Activated naive CD8-positive, alpha-beta T cell (primary cell): ENCODE measurements at regions not wholly inside any gene's neighbourhood (a gene's known extent, or its start where the extent isn't known, plus 50 kb on each side); places are given as distances from the start of the nearest gene placed in this dataset.
"Not testable (repeated sequence)": the region's sequence is repeated elsewhere in the genome, so short reads cannot be mapped to it uniquely, and the experiment has no call there.

Experiments used
- H3K27ac Mint-ChIP-seq: one replicate; pipeline ENCODE4 v1.8.0; 2021; ENCODE audit warnings: mixed read lengths
- H3K27me3 Mint-ChIP-seq: one replicate; pipeline ENCODE4 v1.8.0; 2021; ENCODE audit warnings: mixed read lengths
- H3K36me3 Mint-ChIP-seq: one replicate; pipeline ENCODE4 v1.8.0; 2021; ENCODE audit warnings: mixed read lengths
- H3K4me1 Mint-ChIP-seq: one replicate; pipeline ENCODE4 v1.8.0; 2021; ENCODE audit warnings: low read depth, mixed read lengths
- H3K4me3 Mint-ChIP-seq: one replicate; pipeline ENCODE4 v1.8.0; 2021; ENCODE audit warnings: mild to moderate bottlenecking, mixed read lengths
- H3K9me3 Mint-ChIP-seq: one replicate; pipeline ENCODE4 v1.8.0; 2021; ENCODE audit warnings: low read depth, mixed read lengths

DNA sequence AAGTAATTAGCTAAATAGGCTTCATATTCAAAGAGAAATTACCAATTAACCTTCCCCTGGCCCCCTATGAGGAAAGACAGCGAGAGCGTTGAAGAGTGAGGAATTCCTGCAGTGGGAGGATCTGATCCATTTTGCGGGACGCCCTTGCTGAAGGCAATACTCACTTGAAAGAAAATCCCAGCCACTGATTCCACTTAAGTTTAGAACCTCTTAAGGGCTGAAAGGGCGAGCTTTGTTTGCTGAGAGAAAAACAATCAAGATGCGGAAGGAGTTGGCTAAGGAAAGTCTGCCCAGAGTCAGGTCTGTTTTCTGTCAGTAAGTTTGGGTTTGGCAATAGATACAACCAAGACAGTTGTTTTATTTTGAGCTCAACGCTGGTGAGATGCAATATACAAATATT is 102.8 kb upstream of the GBE1 start:
- no peaks in the 10 kb centered on the region for H3K36me3 Mint-ChIP-seq
- no peaks in the 10 kb centered on the region for H3K9me3 Mint-ChIP-seq
- peaks cover 4% of the 10 kb centered on the region for H3K27me3 Mint-ChIP-seq
- H3K4me1 Mint-ChIP-seq: peaks cover 2% of the 10 kb centered on the region
- no peak overlapping the region for H3K27ac Mint-ChIP-seq
- H3K4me3 Mint-ChIP-seq: no peak overlapping the region

GRCh38 chr3:81863756-81864155 is 102.3 kb upstream of the GBE1 start:
- Mint-ChIP-seq H3K27me3 (peaks cover 4% of the 10 kb centered on the region), H3K9me3 (no peaks in the 10 kb centered on the region), H3K36me3 (no peaks in the 10 kb centered on the region), H3K4me3 (no peak overlapping the region), H3K4me1 (peaks cover 2% of the 10 kb centered on the region), H3K27ac (no peak overlapping the region)

DNA sequence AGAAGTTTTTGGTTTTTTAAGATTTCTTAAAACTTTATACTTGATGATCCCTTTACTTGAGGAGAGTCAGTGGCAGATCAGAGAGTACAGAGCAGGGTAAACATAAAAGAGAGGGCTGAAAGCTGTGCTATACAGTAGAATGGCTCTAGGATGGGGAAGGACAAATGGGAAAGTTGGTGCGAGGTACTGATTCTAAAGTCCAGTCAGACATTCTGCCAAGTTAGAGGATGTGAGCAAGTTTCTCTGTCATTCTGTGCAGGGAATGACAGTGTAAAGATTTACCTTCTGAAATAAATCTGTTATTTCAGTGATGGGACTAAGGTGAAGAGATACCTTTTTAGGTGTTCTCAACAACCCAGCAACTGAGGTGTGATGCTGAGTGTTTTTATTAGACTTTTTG is 100.1 kb upstream of the GBE1 start:
- no peak overlapping the region for H3K4me3 Mint-ChIP-seq
- no peak overlapping the region for H3K27ac Mint-ChIP-seq
- peaks cover 4% of the 10 kb centered on the region for H3K27me3 Mint-ChIP-seq
- no peaks in the 10 kb centered on the region for H3K9me3 Mint-ChIP-seq
- H3K36me3 Mint-ChIP-seq: no peaks in the 10 kb centered on the region
- H3K4me1 Mint-ChIP-seq: peaks cover 2% of the 10 kb centered on the region

DNA sequence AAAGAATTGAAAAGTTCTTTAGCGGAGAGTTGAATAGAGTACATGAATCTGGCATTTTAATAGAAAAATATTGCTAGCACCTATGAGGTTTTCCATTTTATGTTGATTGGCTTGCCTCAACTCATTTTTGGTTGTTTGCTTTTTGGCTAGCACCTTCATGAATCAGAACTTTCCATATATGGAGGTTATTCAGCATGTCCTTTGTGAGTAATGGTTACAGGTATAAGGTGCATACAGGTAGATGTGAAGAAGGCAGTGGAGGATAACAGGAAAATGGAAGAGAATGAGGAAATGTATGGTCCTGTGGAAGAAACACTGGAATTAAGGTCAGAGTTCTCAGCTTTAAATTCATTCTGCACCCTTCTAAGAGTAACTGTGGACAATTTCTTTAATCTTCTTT is 98.1 kb upstream of the GBE1 start:
- H3K4me3 Mint-ChIP-seq: no peak overlapping the region
- no peak overlapping the region for H3K27ac Mint-ChIP-seq
- H3K27me3 Mint-ChIP-seq: peaks cover 3% of the 10 kb centered on the region
- peaks cover 2% of the 10 kb centered on the region for H3K4me1 Mint-ChIP-seq
- no peaks in the 10 kb centered on the region for H3K9me3 Mint-ChIP-seq
- H3K36me3 Mint-ChIP-seq: no peaks in the 10 kb centered on the region

- Mint-ChIP-seq H3K27me3 (peaks cover 2% of the 10 kb centered on the region), H3K4me3 (no peak overlapping the region), H3K36me3 (no peaks in the 10 kb centered on the region), H3K9me3 (no peaks in the 10 kb centered on the region), H3K4me1 (no peaks in the 10 kb centered on the region), H3K27ac (no peak overlapping the region)
Measured at GRCh38 chr3:81853431-81853830, 92.0 kb upstream of the GBE1 start.

DNA sequence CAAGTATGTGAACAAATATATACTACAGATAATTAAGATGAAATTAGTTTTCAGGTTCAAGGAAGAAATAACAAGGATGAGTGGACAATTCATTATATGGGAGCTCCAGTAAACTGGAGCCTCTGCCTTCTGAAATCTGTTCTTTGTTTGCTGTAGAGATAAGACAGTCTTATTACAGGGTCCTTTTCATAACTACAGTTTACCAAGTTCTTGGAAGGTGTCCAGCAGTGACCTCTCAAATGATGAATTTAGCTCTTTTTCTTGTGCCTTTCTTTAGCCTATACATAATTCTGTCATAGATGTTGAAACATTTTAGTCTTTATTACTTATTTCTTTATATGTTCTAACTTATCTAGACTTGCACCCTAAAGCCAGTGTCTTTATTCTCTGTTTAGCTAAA is 89.7 kb upstream of the GBE1 start:
- Mint-ChIP-seq H3K4me1 (no peaks in the 10 kb centered on the region), H3K36me3 (no peaks in the 10 kb centered on the region), H3K27ac (no peak overlapping the region), H3K4me3 (no peak overlapping the region), H3K27me3 (peaks cover 2% of the 10 kb centered on the region), H3K9me3 (no peaks in the 10 kb centered on the region)

DNA sequence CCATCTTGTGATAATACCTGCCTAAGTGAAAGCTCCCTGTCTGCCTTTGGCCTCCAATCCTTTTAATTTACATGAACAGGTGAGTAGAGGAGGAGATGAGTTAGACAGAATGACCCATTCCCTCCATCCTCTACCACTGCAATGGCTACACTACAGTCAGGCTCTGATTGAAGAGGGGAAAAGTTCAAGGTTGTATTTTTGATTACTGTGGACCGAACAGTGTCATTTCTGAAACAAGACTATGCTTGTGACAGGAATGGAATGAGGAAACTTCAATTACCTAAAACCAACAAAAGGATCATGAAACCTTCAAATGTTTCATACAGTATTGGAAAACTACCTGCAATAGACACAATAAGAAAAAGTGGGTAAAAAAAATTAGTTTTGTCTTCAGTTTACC is 85.5 kb upstream of the GBE1 start:
- no peak overlapping the region for H3K27ac Mint-ChIP-seq
- H3K27me3 Mint-ChIP-seq: peaks cover 2% of the 10 kb centered on the region
- H3K36me3 Mint-ChIP-seq: no peaks in the 10 kb centered on the region
- H3K4me1 Mint-ChIP-seq: no peaks in the 10 kb centered on the region
- no peak overlapping the region for H3K4me3 Mint-ChIP-seq
- no peaks in the 10 kb centered on the region for H3K9me3 Mint-ChIP-seq

DNA sequence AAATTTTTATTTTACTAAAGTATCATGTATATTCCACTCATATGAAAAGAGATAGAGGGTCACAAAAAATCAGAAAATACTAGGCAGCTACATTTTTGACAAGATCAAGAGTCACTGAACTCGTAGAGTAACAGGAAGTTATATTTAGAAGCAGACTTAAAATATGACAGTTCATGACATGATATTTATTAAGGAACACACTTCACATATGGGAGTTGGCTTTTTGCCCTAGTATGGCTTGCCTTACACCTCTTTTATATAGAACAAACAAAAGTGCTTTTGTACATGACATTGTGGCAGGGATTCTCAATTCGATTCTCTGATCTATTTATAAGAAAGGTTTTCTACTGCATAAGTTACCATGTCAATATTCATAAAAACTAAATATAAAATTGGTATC is 80.1 kb upstream of the GBE1 start:
- no peaks in the 10 kb centered on the region for H3K36me3 Mint-ChIP-seq
- no peaks in the 10 kb centered on the region for H3K27me3 Mint-ChIP-seq
- H3K9me3 Mint-ChIP-seq: no peaks in the 10 kb centered on the region
- H3K27ac Mint-ChIP-seq: no peak overlapping the region
- no peaks in the 10 kb centered on the region for H3K4me1 Mint-ChIP-seq
- H3K4me3 Mint-ChIP-seq: no peak overlapping the region

- H3K4me1 Mint-ChIP-seq: no peaks in the 10 kb centered on the region
- H3K27ac Mint-ChIP-seq: no peak overlapping the region
- no peaks in the 10 kb centered on the region for H3K9me3 Mint-ChIP-seq
- H3K4me3 Mint-ChIP-seq: no peak overlapping the region
- H3K27me3 Mint-ChIP-seq: peaks cover 2% of the 10 kb centered on the region
- no peaks in the 10 kb centered on the region for H3K36me3 Mint-ChIP-seq
Measured at GRCh38 chr3:81839504-81840094, 78.2 kb upstream of the GBE1 start.

DNA sequence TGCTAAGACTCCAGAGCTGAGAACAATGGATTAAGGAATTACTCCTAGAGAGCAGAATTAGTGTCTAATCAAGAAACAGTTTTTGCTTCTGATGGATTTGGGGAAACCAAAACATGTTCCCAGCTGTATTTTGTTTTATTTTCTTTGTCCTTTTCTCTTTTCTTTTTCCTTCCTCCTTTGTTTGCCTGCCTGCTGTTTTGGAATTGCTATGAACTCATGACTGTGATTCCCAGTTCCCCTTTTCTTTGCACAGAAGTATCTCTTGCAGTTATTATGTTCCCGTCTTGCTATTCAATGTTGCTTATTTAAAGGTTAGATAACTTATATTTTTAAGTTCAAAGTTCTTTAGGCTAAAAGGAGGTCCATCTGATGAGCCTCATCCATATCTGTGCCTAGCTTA is 77.0 kb upstream of the GBE1 start:
- Mint-ChIP-seq H3K4me3 (no peak overlapping the region), H3K36me3 (no peaks in the 10 kb centered on the region), H3K9me3 (no peaks in the 10 kb centered on the region), H3K27me3 (peaks cover 2% of the 10 kb centered on the region), H3K27ac (no peak overlapping the region), H3K4me1 (no peaks in the 10 kb centered on the region)

DNA sequence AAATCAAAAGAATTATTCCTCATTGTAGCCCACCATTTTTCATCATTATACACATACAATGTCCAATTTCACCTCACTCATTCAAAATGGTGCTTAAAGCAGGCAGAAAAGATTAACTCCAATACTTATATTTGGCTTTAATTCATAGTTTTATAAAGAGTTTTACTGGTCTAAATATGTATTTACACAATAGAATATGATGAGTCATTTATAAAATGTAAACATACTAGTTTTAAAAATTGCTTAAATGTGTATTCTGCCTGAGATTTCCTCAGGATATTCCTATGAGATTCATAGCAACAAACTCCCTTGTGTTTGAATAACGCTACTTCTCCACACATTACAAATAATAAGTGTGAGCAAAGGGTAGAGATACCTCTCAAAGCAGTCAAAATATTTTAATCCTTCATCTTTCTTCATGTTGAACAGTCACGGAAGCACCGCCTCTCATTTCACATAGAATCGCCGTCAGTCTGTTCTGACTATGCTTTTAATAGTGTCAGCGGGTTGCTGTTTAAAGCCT is 75.7 kb upstream of the GBE1 start:
- Mint-ChIP-seq H3K27me3 (peaks cover 2% of the 10 kb centered on the region), H3K4me3 (no peak overlapping the region), H3K27ac (no peak overlapping the region), H3K9me3 (no peaks in the 10 kb centered on the region), H3K36me3 (no peaks in the 10 kb centered on the region), H3K4me1 (no peaks in the 10 kb centered on the region)

DNA sequence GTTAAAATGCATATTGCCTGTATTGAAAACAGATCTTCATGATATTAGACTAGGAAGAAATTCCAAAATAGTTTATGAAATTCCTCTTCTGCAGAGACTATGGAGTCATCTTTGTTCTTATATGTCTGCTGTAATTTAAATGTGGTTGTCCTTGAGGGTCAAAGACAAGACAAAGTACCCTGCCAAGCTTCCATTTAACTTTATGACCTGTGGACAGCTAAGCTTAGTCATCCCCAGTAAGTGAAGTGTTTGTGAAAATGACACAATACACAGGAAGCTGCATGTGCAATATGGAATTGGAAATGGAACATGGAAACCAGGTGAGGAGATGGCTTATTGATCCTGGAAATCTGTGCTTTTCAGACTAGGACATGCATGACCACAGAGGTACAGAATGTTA is 68.5 kb upstream of the GBE1 start:
- H3K4me3 Mint-ChIP-seq: no peak overlapping the region
- H3K27ac Mint-ChIP-seq: no peak overlapping the region
- H3K27me3 Mint-ChIP-seq: no peaks in the 10 kb centered on the region
- H3K9me3 Mint-ChIP-seq: no peaks in the 10 kb centered on the region
- no peaks in the 10 kb centered on the region for H3K4me1 Mint-ChIP-seq
- no peaks in the 10 kb centered on the region for H3K36me3 Mint-ChIP-seq

GRCh38 chr3:81829272-81829671 is 67.8 kb upstream of the GBE1 start:
- H3K27ac Mint-ChIP-seq, H3K36me3 Mint-ChIP-seq, H3K9me3 Mint-ChIP-seq, H3K4me1 Mint-ChIP-seq, H3K27me3 Mint-ChIP-seq, H3K4me3 Mint-ChIP-seq: not testable (repeated sequence)

- no peaks in the 10 kb centered on the region for H3K4me1 Mint-ChIP-seq
- no peak overlapping the region for H3K27ac Mint-ChIP-seq
- H3K9me3 Mint-ChIP-seq: peaks cover 3% of the 10 kb centered on the region
- H3K4me3 Mint-ChIP-seq: no peak overlapping the region
- H3K27me3 Mint-ChIP-seq: peaks cover 3% of the 10 kb centered on the region
- peaks cover 3% of the 10 kb centered on the region for H3K36me3 Mint-ChIP-seq
Measured at GRCh38 chr3:81823882-81824395, 62.5 kb upstream of the GBE1 start.

DNA sequence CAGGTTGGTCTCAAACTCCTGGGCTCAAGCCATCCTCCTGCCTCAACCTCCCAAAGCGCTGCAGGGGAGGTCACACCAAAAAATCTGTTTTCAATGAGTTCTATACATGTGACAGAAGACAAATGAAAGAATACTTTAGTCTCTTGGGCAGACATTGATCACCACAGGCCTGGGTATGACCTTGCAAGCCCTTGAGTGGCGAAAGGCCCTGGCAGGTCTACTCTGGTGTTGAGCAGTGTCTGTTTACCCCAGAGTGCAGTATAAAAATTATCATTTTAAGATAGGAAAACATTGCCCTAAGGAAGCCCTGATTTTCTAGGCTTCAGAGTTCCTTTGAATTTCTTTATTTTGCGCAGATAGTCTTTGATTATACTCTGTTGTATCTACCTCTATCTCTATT is 61.6 kb upstream of the GBE1 start:
- Mint-ChIP-seq H3K9me3 (peaks cover 3% of the 10 kb centered on the region), H3K36me3 (peaks cover 3% of the 10 kb centered on the region), H3K27me3 (peaks cover 3% of the 10 kb centered on the region), H3K4me3 (no peak overlapping the region), H3K27ac (no peak overlapping the region), H3K4me1 (no peaks in the 10 kb centered on the region)
